Mucosa of rectum (tissue), 2 donors: ENCODE measurements at regions not wholly inside any gene's neighbourhood (a gene's known extent, or its start where the extent isn't known, plus 50 kb on each side); places are given as distances from the start of the nearest gene placed in this dataset.
"Not testable (repeated sequence)": the region's sequence is repeated elsewhere in the genome, so short reads cannot be mapped to it uniquely, and the experiment has no call there.

Experiments used
- H3K27ac ChIP-seq, 2 donors: one replicate each; pipeline ENCODE4 v1.7.0; 2013; ENCODE audit warnings: inconsistent platforms in 2 of 2, low read depth in 2 of 2, low read length in 2 of 2
- H3K27me3 ChIP-seq, 2 donors: one replicate each; pipeline ENCODE4 v1.7.0; 2013; ENCODE audit warnings: low read length in 2 of 2; ENCODE audit not compliant: control insufficient read depth in 2 of 2, insufficient read depth in 2 of 2
- H3K36me3 ChIP-seq, 2 donors: one replicate each; pipeline ENCODE4 v1.7.0; 2013; ENCODE audit warnings: low read length in 2 of 2; ENCODE audit not compliant: control insufficient read depth in 2 of 2, insufficient read depth in 2 of 2
- H3K4me1 ChIP-seq, 2 donors: one replicate each; pipeline ENCODE4 v1.7.0; 2013; ENCODE audit warnings: low read length in 2 of 2, mild to moderate bottlenecking in 1 of 2; ENCODE audit not compliant: control insufficient read depth in 2 of 2, insufficient read depth in 2 of 2
- H3K4me3 ChIP-seq, 2 donors: one replicate each; pipeline ENCODE4 v1.7.0; 2013; ENCODE audit warnings: low read length in 2 of 2
- H3K9ac ChIP-seq, 2 donors: one replicate each; pipeline ENCODE4 v1.7.0; 2013; ENCODE audit warnings: low read length in 2 of 2, low read depth in 1 of 2, mild to moderate bottlenecking in 1 of 2
- H3K9me3 ChIP-seq, 2 donors: one replicate each; pipeline ENCODE4 v1.7.0; 2013; ENCODE audit warnings: low read length in 2 of 2; ENCODE audit not compliant: control insufficient read depth in 2 of 2
- donor health status: healthy.
- donor health status: Normal muscosa, but diverticular disease.

DNA sequence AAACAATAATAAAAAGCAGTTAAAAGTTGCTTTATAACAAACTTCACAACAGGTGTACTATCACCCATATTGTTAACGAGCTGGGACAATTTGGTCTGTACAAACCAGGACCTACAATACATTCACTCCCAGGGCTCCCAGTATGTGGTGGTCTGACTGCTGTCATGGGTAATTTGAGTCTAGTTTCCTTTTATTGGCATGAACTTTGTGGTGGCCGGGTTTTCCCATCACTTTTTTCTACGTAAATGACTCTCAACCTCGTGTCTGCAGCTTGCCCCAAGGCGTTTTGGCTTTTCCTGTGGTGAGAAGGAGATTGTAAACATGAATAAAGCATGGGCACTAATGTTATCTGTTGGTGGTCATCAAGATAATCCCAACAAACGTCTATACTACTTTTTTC lies 118.7 kb upstream of the CDK6 start:
- Histone ChIP-seq H3K36me3 (no peaks in the 10 kb centered on the region), H3K27ac (no peak overlapping the region), H3K9me3 (no peaks in the 10 kb centered on the region), H3K4me1 (peaks cover 0 to 6% of the 10 kb centered on the region in 2 donors), H3K4me3 (no peak overlapping the region), H3K9ac (no peak overlapping the region), H3K27me3 (peaks cover 0 to 3% of the 10 kb centered on the region in 2 donors)

- Histone ChIP-seq H3K9me3 (no peaks in the 10 kb centered on the region), H3K4me1 (peaks cover 0 to 6% of the 10 kb centered on the region in 2 donors), H3K4me3 (no peak overlapping the region), H3K27me3 (peaks cover 0 to 3% of the 10 kb centered on the region in 2 donors), H3K27ac (no peak overlapping the region), H3K9ac (no peak overlapping the region), H3K36me3 (no peaks in the 10 kb centered on the region)
Observed at GRCh38 chr7:92953657-92954056, 117.3 kb upstream of the CDK6 start.

DNA sequence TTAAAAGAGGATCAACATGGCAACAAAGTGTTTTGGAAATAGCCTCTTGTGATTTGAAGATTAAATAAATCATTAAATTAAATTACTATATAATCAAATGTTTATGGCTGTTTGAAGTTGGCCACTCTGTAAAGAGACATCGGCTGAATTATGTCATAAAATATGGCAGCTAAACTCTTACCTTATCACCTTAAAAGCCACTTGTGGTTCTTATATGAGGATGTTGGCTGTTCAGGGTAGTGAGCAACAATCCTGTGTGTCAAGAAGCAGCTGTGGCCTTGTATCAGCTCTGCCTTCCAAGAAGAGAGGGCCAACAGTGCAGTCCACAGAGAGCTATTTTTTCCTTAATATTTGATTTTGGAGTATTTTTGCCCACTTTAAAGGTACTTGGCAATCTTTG lies 113.4 kb upstream of the CDK6 start:
- Histone ChIP-seq H3K27ac (no peak overlapping the region), H3K4me3 (no peak overlapping the region), H3K27me3 (peaks cover 0 to 3% of the 10 kb centered on the region in 2 donors), H3K36me3 (no peaks in the 10 kb centered on the region), H3K9ac (no peak overlapping the region), H3K9me3 (no peaks in the 10 kb centered on the region), H3K4me1 (peaks cover 0 to 14% of the 10 kb centered on the region in 2 donors)

GRCh38 chr7:92945840-92946239 lies 109.5 kb upstream of the CDK6 start:
- peaks cover 0 to 2% of the 10 kb centered on the region in 2 donors for H3K9me3 ChIP-seq
- peaks cover 5 to 10% of the 10 kb centered on the region in 2 donors for H3K4me1 ChIP-seq
- H3K4me3 ChIP-seq: no peak overlapping the region
- H3K27me3 ChIP-seq: no peaks in the 10 kb centered on the region
- H3K36me3 ChIP-seq: no peaks in the 10 kb centered on the region
- no peak overlapping the region for H3K27ac ChIP-seq
- no peak overlapping the region for H3K9ac ChIP-seq

DNA sequence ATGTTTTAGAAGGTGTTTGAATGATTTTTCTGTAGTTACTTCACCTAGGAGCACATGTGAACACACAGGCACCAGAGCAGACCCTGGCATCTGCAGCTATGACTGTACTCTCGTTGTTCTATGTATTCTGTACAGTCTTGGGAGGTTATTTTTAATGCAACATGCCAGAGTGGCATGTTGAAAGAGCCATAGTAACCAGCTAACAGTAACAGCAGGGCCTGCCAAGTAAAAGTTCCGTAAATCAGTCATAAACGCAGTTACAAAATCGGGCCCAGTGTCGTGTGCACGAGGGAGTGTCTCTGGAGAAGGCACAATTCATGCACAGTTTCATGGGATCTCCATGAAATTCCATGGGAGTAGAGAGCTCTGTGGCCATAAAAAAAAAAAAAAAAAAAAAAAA lies 108.3 kb upstream of the CDK6 start:
- H3K4me1 ChIP-seq: peaks cover 5 to 10% of the 10 kb centered on the region in 2 donors
- H3K4me3 ChIP-seq: no peak overlapping the region
- H3K27ac ChIP-seq: no peak overlapping the region
- no peak overlapping the region for H3K9ac ChIP-seq
- no peaks in the 10 kb centered on the region for H3K27me3 ChIP-seq
- peaks cover 10% of the 10 kb centered on the region in 2 donors for H3K9me3 ChIP-seq
- H3K36me3 ChIP-seq: no peaks in the 10 kb centered on the region

- H3K4me1 ChIP-seq: peaks cover 5 to 10% of the 10 kb centered on the region in 2 donors
- H3K36me3 ChIP-seq, H3K9ac ChIP-seq, H3K27me3 ChIP-seq, H3K4me3 ChIP-seq, H3K27ac ChIP-seq: not testable (repeated sequence)
- H3K9me3 ChIP-seq: peaks cover 13% of the 10 kb centered on the region in 2 donors
Observed at GRCh38 chr7:92942706-92943105, 106.3 kb upstream of the CDK6 start.

DNA sequence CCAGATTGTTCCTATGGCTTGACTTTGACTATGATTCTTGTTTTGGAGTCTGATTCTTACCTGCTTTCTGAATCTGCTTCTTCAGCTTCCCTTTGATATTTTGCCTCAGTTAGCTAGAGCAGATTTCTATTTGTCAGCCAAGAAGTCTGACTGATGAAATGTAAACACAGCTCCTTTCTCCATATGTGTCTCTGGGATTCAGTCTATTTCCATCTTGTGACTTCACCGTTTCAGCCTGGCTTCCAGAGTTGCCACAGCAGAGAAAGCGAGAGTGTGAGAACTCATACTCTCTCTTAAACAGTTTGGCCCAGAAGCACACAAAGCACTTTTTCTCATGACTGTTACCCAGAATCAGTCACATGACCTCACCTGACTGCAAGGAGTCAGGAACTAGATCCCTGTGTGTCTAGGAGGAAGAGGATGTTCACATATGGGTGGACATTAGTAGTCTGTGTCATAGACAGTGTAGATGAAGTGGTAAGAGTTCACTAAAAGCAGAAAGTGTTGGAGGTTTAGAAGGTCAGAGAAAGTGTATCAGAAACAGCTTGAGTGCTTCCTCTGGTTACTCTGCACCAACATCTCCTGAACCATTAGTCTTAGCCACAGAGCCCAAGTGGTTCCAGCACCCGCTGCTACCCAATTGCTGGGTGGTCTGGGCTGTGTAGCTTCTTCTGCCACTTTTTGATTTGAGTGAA lies 103.4 kb upstream of the CDK6 start:
- Histone ChIP-seq H3K36me3 (no peaks in the 10 kb centered on the region), H3K27ac (no peak overlapping the region), H3K4me3 (no peak overlapping the region), H3K27me3 (no peaks in the 10 kb centered on the region), H3K9me3 (peaks cover 13% of the 10 kb centered on the region in 2 donors), H3K9ac (no peak overlapping the region), H3K4me1 (peaks cover 2 to 5% of the 10 kb centered on the region in 2 donors)

GRCh38 chr7:92934096-92934495 lies 97.7 kb upstream of the CDK6 start:
- no peak overlapping the region for H3K4me3 ChIP-seq
- H3K9me3 ChIP-seq: peaks cover 0 to 3% of the 10 kb centered on the region in 2 donors
- no peaks in the 10 kb centered on the region for H3K27me3 ChIP-seq
- H3K4me1 ChIP-seq: no peaks in the 10 kb centered on the region
- H3K36me3 ChIP-seq: no peaks in the 10 kb centered on the region
- H3K9ac ChIP-seq: no peak overlapping the region
- no peak overlapping the region for H3K27ac ChIP-seq

DNA sequence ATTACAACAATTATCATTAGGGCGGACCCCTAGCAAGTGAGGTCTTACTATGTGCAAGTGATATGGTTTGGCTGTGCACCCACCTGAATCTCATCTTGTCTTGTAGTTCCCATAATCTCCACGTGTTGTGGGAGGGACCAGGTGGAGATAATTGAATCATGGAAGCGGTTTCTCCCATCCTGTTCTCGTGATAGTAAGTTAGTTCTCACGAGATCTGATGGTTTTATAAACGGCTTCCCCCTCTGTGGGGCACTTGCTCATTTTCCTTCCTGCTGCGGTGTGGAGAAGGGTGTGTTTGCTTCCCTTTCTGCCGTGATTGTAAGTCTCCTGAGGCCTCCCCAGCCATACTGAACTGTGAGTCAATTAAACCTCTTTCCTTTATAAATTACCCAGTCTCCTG lies 96.1 kb upstream of the CDK6 start:
- Histone ChIP-seq H3K27me3 (no peaks in the 10 kb centered on the region), H3K9ac (no peak overlapping the region), H3K4me1 (no peaks in the 10 kb centered on the region), H3K4me3 (no peak overlapping the region), H3K9me3 (no peaks in the 10 kb centered on the region), H3K36me3 (no peaks in the 10 kb centered on the region), H3K27ac (no peak overlapping the region)

- no peaks in the 10 kb centered on the region for H3K9me3 ChIP-seq
- H3K9ac ChIP-seq: no peak overlapping the region
Observed at GRCh38 chr7:92930404-92930803, 94.0 kb upstream of the CDK6 start.

More at GRCh38 chr7:92930404-92930803, 94.0 kb upstream of the CDK6 start:
- Histone ChIP-seq H3K4me3 (no peak overlapping the region), H3K27ac (no peak overlapping the region), H3K36me3 (no peaks in the 10 kb centered on the region), H3K4me1 (no peaks in the 10 kb centered on the region), H3K27me3 (no peaks in the 10 kb centered on the region)
